HG03097 (cell line): ENCODE measurements at regions not wholly inside any gene's neighbourhood (a gene's known extent, or its start where the extent isn't known, plus 50 kb on each side); places are given as distances from the start of the nearest gene placed in this dataset.
"Not testable (repeated sequence)": the region's sequence is repeated elsewhere in the genome, so short reads cannot be mapped to it uniquely, and the experiment has no call there.

Experiments used
- ATAC-seq: cut with Tn5 transposase; IDR thresholded peaks from one replicate; pipeline ENCODE4 v1.9.1; 2021; ENCODE audit not compliant: unreplicated experiment, low FRiP score

DNA sequence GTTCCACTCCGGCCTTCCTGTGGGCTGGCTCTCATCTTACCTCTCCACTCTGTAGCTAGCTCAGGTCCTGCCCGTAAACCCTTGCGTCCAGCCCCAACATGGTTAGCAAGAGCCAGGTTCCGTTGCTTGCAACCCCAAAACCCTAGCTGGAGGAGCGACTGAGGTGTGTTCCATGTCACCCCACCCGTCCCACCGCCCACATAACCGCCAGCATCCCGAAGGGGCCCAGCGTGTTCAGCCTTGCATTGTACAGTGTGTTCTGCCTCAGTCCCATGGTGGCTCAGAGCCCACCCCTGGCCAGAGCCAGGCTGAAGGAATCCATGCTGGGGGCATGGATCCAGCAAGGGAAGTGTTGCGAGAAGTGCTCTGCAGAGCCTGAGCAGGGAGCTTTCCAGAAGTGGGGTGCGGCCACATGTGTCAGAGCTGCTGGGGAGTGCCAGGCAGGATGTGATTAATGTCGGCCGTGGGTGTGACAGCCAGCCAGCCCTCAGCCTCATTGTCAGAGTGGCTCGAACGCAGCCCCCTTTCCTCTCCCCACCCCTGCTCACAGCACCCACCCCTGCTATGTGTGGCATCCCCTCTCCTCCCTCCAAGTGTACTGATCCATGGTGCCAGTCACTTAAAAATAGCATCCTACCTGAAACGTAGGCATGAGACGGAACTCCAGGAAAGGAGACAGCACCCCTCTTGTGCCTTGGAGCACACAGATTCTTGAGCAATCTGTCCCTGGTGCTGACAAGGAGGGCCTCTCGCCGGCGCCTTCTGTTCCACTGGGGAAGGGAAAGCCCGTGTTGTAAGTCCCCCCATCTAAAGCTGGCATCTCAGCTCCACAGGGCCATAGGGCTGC, 158.9 kb downstream of the OR4M2 start:
- not testable (repeated sequence) for ATAC-seq

DNA sequence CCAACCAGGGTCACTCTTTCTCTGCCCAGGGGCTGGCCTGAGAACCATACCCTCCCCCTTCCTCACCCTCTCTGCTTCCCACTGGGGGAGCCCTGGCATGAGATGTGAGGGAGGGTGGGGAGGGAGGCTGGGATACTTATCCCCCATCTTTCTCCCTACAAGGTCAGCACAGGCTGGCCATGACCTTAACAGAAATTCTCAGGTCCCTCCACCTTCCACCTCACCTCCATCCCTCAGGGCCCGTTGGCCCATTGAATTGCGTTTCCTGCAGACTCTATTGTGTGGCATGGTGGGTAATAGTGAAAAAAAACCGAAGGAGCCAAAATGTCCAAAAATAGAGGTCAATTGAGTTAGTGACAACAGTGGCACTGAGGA, 159.5 kb downstream of the OR4M2 start:
- ATAC-seq = no peak

DNA sequence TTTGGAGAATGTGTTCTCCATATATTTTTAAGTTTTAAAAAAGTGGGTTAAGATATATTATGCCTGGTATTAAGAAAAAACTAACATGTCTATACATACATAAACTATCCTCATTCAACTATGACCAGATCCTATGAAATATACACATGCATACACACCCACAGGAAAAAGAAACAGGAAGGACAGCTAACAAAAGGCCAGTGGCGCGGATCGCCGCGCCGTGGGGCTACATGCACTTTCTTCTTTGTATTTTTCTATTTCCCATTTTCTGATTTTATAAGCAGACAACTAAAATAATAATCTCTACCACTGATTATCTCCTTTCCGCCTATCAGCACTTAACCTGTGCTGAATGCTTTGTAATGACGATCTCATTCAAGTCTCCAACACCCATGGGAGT, 160.1 kb downstream of the OR4M2 start:
- no peak for ATAC-seq

DNA sequence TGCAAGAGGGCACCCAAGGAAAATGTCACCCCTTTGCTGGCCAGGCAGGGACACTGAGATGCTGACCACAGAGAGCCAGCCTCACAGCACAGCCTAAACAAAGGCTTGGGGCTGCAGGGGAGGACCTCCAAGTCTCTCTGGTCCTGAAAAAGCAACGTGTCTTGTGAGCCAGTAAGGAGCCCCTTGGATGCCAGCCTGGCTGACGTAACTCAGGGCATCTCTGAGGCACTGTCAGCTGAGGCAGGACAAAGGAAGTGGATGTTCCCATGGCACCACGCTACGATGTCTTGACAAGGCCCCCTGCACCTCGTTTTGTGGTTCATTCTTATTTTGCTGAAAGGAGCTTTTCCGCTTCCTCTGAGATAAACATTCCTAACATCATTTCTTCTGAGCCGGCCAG, 160.7 kb downstream of the OR4M2 start:
- ATAC-seq = no peak

DNA sequence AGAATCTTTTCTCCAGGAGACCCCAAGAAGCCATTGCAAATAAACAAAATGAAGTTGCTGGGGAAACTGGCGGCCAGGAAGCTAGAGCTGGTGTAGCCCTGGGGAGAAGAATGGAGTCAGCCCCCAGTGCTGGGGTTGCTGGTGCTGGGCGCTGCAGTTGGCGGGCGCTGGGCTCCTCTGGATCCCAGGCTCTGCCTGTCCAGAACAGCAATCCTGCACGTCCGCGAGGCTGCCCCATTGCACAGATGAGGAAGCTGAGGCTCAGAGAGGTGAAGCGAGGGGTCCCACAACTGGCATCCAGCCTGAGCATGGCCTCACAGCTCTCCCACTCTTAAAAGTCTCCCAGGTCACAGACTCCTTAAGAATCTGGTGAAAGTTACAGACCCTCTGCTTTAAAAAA, 161.1 kb downstream of the OR4M2 start:
- no peak for ATAC-seq

DNA sequence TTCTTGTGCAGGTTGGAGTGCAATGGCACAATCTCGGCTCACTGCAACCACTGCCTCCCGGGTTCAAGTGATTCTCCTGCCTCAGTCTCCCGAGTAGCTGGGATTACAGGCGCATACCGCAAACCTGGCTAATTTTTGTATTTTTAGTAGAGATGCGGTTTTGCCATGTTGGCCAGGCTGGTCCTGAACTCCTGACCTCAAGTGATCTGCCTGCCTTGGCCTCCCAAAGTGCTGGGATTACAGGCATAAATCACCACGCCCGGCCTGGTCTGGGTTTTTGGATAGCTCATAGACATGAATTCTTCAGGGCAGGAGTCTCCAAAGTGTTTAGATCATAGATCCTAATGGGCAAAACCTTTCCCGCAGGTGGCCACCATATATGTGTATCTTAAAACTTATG, 162.0 kb downstream of the OR4M2 start:
- not testable (repeated sequence) for ATAC-seq

DNA sequence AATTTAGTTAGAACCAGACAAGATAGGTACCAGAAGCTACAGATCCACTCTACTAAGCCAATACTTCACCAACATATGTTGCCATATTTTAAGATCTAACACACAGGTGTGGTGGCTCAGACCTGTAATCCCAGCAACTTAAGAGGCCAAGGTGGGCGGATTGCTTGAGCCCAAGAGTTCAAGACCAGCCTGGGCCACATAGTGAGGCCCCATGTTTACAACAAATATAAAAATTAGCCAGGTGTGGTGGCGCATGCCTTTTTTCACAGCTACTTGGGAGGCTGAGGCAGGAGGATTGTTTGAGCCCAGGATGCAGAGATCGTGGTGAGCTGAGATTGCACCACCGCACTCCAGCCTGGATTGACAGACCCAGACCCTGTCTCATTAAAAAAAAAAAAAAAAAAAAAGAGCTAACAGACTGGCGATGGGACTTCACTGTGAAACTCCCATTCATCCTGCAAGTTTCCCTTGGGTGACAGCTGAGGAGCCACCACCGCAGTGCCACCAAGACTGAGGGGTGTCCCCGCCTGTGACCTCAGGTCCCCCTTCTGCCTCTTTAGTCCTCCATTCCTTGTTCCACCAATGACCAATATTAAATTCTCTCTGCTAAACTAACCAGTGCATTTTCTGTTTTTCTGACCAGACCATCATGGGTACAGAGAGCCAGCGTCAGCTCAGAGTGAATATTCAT, 163.3 kb downstream of the OR4M2 start:
- ATAC-seq = no peak

DNA sequence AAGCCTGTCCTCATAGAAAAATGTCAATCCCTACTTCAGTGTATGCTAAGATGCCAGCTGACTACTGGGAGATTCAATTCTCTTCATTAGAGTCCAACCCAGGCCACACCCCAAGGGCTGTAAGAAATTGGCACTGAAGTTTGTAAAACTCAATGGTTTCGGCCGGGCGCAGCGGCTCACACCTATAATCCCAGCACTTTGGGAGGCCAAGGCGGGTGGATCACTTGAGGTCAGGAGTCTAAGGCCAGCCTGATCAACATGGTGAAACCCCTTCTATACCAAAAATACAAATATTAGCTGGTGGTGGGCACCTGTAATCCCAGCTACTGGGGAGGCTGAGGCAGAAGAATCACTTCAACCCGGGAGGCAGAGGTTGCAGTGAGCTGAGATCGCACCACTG, 169.2 kb downstream of the OR4M2 start:
- ATAC-seq = not testable (repeated sequence)

DNA sequence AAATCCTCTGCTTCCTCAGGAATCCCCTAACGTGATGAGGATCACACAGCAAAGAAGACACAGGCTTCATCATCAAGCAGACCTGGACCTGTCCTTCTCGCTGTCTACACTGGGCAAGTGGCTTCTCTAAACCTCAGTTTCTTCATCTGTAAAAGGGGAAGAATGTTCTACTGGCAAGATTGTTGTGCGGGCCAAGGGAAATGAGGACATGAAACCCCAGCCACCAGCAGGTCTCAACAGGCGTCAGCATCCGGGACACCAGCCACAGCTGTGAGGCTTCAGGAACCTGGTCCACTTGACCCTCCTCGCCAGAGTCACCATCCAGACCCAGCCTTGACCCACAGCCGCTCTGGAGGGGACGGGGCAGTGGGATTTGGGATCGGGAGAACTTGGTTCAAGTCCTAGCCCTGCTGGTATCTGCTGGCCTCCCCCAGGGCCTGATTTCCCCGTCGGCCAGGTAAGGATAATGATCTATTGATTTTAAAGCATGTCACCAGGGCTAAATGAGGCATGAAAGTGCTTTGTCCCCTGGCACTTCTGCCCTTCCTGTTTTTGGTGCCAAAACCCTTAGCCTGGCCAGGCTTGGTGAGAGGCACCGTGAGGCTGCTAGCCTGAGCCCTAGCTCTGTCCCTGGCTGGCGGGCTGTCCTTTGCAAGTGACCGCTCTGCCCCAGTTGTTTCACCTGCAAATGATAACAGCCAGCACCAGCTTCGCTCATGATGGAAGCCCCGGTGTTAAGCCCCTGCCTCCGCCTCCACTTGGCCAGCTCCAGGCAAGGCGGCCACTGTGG, 170.4 kb downstream of the OR4M2 start:
- not testable (repeated sequence) for ATAC-seq

DNA sequence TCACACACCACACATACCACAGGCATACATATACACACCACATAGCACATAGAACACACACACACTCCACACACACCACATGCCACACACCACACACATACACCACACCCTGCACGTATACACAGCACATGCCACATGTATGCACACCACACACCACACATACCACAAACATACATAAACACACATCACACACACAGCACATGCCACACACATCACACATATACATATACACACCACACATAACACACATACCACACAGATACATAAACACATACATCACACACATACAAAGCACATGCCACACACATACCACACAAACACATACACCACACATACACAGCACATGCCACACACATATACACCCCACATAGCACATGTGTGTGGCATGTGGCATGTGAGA, 171.1 kb downstream of the OR4M2 start:
- ATAC-seq = no peak

DNA sequence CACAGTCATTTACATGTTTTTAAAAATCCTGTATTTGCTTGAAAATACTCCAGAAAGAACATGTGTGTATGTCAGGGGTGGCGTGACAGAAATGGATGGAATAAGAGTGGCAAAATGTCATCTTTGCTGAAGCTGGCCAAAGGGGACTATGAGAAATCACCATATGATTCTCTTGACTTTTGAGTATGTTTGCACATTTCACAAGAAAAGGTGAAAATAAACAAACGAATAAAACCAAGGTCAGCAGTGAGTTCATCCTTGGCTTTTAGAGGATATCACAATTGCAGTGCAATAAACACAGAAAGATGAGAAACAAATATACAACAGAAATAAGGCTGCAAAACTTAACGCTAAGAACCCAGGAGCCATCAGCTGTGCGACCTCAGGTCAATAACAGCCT, 171.7 kb downstream of the OR4M2 start:
- ATAC-seq = not testable (repeated sequence)

DNA sequence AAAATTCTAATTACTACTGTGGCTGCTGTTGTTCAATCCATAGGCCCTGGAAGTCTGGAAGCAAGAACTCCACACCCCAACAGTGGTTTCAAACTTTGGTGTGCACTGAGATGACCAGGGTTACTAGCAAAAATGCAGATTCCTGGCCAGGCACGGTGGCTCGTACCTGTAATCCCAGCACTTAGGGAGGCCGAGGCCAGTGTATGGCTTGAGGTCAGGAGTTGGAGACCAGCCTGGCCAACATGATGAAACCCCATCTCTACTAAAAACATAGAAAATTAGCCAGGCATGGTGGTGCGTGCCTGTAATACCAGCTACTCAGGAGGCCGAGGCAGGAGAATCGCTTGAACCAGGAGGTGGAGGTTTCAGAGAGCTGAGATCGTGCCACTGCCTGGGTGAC, 172.2 kb downstream of the OR4M2 start:
- ATAC-seq = not testable (repeated sequence)

DNA sequence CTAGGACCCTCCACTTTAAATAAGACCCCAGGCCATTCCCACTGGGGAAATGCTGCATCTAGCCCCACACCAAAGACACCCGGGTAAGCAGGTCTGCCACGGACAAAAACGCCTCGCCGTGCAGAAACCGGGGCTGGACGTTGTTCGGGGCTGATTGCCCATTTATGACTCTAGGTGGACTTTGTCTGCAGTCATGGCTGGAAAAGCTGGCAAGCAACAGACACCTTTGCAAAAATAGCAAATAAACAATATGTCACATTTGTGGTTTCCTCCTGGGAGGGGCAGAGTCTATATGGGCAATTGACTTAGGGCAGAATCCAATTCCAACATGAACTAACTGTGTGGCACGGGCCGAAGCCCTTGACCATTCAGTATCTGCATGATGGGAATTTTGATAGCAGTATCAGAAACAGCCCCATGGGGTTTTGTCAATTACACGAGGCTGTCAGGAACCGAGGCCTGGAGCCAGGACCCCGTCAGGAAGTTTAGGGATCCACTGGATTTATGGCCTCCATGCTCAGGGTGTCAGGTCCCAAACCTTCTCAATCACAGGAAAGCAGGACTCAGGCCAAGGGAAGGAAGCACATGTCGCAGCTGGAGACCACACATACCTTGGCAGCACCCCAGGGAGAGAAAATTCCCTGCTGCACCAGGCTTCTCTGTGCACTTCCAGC, 172.8 kb downstream of the OR4M2 start:
- ATAC-seq = not testable (repeated sequence)

DNA sequence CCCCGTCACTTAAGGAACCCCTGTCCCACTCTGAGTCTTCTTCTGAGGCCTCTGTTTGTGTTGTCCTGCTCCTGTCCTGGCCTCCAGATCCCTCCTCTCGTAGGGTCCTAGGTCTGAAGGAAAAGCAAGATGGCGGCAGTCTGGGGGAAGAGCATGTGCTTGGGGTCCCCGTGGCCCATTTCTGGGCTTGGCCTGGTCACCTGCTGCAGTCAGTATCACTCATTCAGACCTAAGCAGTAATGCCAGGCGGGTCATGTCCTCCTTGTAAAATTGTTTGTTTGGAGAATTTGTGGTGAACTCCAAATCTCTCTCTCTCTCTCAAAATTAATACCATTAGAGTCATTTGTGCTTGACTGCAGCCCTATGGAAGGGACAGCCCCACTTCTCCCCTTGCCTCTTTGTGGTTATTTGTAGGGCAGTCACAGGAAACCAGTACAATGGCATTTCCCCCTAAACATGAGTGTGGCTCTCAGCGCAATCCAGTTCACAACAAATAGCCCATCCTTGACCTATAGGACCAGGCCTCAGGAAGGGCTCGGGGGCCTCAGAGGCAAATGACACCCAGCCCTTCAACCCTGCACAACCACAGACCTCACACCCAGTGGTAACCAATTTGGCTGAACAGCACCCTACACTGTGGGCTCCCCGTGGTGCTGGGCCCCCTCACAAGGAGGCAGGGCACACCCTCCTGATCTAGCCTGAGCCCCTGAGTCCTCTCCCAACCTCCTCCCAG, 173.5 kb downstream of the OR4M2 start:
- ATAC-seq = peak; percentile 69

DNA sequence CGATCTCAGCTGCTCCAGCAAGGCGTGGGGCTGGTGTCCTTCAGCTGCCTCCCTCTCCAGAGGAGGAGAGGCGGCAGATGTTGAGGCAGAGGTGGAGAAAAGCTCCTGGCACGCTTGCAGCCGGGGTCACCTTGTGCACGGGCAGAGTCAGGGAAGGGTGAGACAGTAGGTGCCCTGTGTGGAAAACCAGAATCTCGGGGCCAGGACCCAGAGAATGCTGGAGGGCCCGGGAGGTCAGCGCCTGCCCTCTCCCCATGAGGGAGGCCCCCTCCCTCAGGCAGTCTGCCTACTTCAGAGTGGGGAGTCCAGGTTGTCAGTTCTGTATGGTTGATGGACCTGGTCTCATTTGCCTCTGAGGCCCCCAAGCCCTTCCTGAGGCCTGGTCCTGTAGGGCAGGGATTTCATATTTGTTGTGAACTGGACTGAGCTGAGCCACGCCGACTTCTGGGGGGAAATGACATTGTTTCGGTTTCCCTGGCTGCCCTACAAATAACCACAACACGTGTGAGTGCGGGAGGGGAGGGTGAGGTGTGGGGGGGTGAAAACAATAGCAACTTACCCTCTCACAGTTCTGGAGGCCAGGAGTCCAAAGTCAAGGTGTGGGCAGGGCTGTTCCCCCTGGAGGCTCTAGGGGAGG, 174.2 kb downstream of the OR4M2 start:
- not testable (repeated sequence) for ATAC-seq

DNA sequence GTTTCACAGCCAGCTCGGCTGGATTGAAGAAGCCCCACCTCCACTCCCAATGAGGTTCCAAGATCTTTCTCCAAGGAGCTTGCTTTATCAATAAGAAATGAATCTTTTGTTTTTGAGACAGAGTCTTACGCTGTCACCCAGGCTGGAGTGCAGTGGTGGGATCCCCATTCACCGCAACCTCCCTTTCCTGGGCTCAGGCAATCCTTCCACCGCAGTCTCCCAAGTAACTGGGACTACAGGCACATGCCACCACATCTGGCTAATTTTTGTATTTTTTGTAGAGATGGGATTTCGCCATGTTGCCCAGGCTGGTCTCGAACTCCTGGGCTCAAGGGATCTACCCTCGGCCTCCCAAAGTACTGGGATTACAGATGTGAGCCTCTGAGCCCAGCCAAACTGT, 175.3 kb downstream of the OR4M2 start:
- ATAC-seq = not testable (repeated sequence)

DNA sequence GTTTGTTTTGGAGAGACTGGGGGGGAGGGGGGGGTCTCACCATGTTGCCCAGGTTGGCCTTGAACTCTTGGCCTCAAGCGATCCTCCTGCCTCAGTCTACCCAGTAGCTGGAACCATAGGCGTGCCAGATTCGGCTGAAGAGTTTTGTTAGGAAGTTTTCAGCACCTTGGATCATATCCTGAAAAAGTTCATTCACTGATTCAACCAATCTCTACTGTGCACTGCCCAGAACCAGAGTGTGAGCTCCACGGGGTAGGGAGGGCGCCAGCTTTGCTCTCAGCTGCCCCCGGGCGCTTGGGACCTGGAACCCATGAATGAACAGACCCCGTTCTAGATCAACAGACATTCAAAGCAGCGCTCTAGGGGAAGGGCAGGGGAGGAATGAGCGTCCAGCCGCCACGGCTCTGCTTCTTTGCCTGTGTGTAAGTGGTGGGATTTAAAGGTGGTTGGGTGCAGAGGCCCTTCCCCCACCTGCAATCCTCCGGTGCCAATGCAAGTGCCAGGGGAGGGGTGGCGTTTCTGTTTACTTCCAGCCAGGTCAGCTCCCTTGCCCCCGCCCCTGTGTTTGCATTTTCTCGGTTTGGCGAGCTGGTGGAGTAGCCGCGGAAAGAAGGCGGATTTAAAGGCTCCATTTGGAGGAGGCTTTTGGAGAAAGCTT, 176.2 kb downstream of the OR4M2 start:
- ATAC-seq = not testable (repeated sequence)

DNA sequence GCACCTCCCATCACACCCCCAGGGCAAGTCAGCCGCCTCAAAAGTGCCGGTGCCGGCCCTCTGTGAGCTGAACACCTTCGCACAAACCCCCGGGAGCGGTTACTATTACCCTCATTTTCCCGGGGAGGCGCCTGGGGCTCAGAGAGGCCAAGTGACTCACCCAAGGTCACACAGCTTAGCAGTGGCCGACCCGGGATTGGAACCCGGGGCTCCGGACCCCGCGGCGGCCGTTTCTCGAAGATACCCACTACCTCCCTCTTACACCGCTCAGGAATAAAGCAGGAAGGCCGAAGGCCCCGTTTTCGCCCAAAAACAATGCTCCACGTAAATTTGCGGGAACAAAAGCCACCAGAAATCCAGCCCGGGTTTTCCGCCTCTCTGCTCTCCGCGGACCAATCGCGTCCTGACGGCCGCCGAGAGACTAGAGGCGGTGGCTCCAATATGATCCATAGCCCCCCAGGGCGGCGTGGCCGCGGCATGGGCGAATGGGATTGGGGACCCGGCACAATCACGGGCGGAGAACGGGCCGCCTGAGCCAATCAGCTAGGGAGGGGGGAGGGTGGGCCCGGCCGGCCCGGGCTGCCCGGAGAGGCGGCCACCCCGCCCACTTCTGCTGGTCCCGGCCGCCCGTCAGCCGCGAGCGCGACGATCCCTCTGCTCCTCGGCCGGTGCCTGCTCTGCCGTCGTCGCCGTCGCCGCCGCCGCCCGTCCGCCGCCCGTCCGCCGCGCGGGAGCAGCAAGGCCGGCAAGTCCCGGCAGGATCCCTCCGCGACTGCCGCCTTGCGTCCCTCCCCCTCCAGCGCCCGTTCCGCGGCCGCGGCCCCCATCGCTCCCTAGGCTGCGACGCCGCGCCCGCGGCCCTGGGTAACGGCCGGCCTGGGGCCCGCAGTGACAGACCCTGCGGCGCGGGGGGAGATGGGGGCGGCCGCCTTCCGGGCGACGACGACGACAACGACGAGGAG, 177.0 kb downstream of the OR4M2 start:
- no peak for ATAC-seq
